ENCODE measurements at regions not wholly inside any gene's neighbourhood (a gene's known extent, or its start where the extent isn't known, plus 50 kb on each side); places are given as distances from the start of the nearest gene placed in this dataset.
A peak's percentile ranks its signal among the peaks of the same experiment; 100 is the strongest.

GRCh38 chr10:62938672-62939071 is 122.5 kb upstream of the EGR2 start (continued):
- TF ChIP-seq GABPA (IDR thresholded peaks at IDR 0.05; ENCODE audit: low read depth, low read length) (no peak), GABPA (CRISPR knock-in tag; IDR thresholded peaks at IDR 0.05; ENCODE audit: low read depth) (no peak), HOXA5 (CRISPR knock-in tag; IDR thresholded peaks at IDR 0.05) (no peak), ZNF510 (CRISPR knock-in tag; IDR thresholded peaks at IDR 0.05; ENCODE audit: low read depth) (no peak), ADNP (CRISPR knock-in tag; IDR thresholded peaks at IDR 0.05) (no peak)
- TF ChIP-seq, protein P1, sequence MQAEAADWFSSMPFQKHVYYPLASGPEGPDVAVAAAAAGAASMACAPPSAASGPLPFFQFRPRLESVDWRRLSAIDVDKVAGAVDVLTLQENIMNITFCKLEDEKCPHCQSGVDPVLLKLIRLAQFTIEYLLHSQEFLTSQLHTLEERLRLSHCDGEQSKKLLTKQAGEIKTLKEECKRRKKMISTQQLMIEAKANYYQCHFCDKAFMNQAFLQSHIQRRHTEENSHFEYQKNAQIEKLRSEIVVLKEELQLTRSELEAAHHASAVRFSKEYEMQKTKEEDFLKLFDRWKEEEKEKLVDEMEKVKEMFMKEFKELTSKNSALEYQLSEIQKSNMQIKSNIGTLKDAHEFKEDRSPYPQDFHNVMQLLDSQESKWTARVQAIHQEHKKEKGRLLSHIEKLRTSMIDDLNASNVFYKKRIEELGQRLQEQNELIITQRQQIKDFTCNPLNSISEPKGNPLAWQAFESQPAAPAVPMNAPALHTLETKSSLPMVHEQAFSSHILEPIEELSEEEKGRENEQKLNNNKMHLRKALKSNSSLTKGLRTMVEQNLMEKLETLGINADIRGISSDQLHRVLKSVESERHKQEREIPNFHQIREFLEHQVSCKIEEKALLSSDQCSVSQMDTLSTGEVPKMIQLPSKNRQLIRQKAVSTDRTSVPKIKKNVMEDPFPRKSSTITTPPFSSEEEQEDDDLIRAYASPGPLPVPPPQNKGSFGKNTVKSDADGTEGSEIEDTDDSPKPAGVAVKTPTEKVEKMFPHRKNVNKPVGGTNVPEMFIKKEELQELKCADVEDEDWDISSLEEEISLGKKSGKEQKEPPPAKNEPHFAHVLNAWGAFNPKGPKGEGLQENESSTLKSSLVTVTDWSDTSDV (CRISPR knock-in tag; IDR thresholded peaks at IDR 0.05) = no peak

DNA sequence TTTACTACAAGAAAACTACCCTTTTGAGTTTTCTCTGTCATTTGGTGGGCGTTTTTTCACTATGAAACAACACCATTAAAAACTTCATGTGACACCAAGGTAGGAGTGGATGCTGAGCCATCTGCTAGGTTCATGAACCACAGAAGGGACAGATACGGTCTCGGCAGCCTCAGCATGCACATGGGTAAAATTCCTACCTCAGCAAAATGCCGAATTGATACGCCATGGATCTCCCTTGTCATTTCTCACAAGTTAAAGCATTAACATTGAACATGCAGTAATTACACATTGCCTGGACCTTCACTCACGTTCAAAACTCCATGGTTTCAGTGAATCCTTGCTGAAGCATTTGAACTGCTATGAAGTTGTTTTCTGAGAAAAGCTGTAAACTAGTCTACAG is 121.5 kb upstream of the EGR2 start:
- H3K4me2 ChIP-seq (ENCODE audit: low read depth, low read length) = no peak overlapping the region
- no TSS peak for BruUV-seq (replicated peaks)

More for the DNA sequence above, 121.5 kb upstream of the EGR2 start:
- intact Hi-C loops (cut with micrococcal nuclease; ENCODE audit: unreplicated experiment) (no loop called here), in situ Hi-C loops (cut with HindIII; ENCODE audit: extremely low pct_ligation_motif_present, low pct_unique_long_range_greater_than_20kb) (no loop called here)
- H3K79me2 ChIP-seq (ENCODE audit: insufficient read depth, low read length) = no peaks in the 10 kb centered on the region
- H3K27me3 ChIP-seq (ENCODE audit: control insufficient read depth in 1 of 2, insufficient read depth in 2 of 2, low read length in 2 of 2) = no peaks in the 10 kb centered on the region
- no peaks in the 10 kb centered on the region for H3K36me3 ChIP-seq (replicated peaks in 1 of 2; ENCODE audit: control insufficient read depth in 1 of 2, insufficient read depth in 2 of 2, low read length in 2 of 2)
- no peaks in the 10 kb centered on the region for H4K20me1 ChIP-seq (ENCODE audit: insufficient read depth, low read length)
- WGBS (ENCODE audit: low lambda C conversion rate) = 4% methylated on average over 6 of the region's 6 CpGs
- H3K4me1 ChIP-seq (ENCODE audit: insufficient read depth, low read length) = no peaks in the 10 kb centered on the region
- H3K9ac ChIP-seq (ENCODE audit: insufficient read depth, low read depth, low read length) = no peak overlapping the region
- H2AFZ ChIP-seq (ENCODE audit: low read length) = no peak overlapping the region
- TF ChIP-seq MAFK (conservative IDR thresholded peaks at IDR 0.05 in 1 of 2, IDR thresholded peaks at IDR 0.05 in 1 of 2; ENCODE audit: low read length in 2 of 2) (peak; percentile 81 to 85), ATF2 (CRISPR knock-in tag; IDR thresholded peaks at IDR 0.05) (no peak), MAFF (IDR thresholded peaks at IDR 0.05; ENCODE audit: low read depth, low read length) (peak; percentile 75)
- H3K4me3 ChIP-seq (replicated peaks in 1 of 3; ENCODE audit: insufficient read depth in 1 of 3, low read depth in 2 of 3, low read length in 3 of 3) = no peak overlapping the region
- H3K9me3 ChIP-seq (ENCODE audit: low read length) = no peaks in the 10 kb centered on the region
- no peak overlapping the region for H3K27ac ChIP-seq (ENCODE audit: extremely low read length, insufficient read depth, low read length)
- ChIA-PET POLR2A (no interaction called here), CTCF (ENCODE audit: low intra/inter-chr PET ratio, low total read pairs) (no interaction called here)
- ATAC-seq (no peak), FAIRE-seq (no peak), DNase-seq (ENCODE audit: low spot score) (no peak)
